Suprapubic skin (tissue), 4 donors: ENCODE measurements at regions not wholly inside any gene's neighbourhood (a gene's known extent, or its start where the extent isn't known, plus 50 kb on each side); places are given as distances from the start of the nearest gene placed in this dataset.

Experiments used
- DNase-seq, 2 donors: peaks; one replicate each; pipeline ENCODE4 v3.0.0-alpha.2; 2019; ENCODE audit warnings: low spot score in 2 of 2
- H3K27ac ChIP-seq: fragments of 200-600 bp; sonication (generic); one replicate; pipeline ENCODE4 v1.5.1; 2019
- H3K27me3 ChIP-seq: fragments of 200-600 bp; sonication (generic); one replicate; pipeline ENCODE4 v1.5.1; 2019
- H3K36me3 ChIP-seq: fragments of 200-600 bp; sonication (generic); one replicate; pipeline ENCODE4 v1.5.1; 2019
- H3K4me1 ChIP-seq: fragments of 200-600 bp; sonication (generic); one replicate; pipeline ENCODE4 v1.5.1; 2019
- H3K4me3 ChIP-seq: fragments of 200-600 bp; sonication (generic); one replicate; pipeline ENCODE4 v1.5.1; 2019; ENCODE audit warnings: mild to moderate bottlenecking
- H3K9me3 ChIP-seq: fragments of 200-600 bp; sonication (generic); one replicate; pipeline ENCODE4 v1.5.1; 2019
- EP300 ChIP-seq: sonication (generic); formaldehyde crosslinking; IDR thresholded peaks from one replicate; pipeline ENCODE4 v1.6.1; 2017; ENCODE audit warnings: antibody characterized with exemption
- POLR2A ChIP-seq, 2 donors: fragments of 450-650 bp; IDR thresholded peaks; one replicate each; pipeline ENCODE4 v1.6.1; 2017; ENCODE audit warnings: antibody characterized with exemption in 2 of 2, mild to moderate bottlenecking in 2 of 2, moderate library complexity in 2 of 2
- POLR2AphosphoS5 ChIP-seq, 3 donors: sonication (generic); formaldehyde crosslinking; IDR thresholded peaks; one replicate each; pipeline ENCODE4 v1.6.1; 2017; ENCODE audit warnings: antibody characterized with exemption in 3 of 3
- WGBS: methylation state at CpG from one replicate; pipeline ENCODE4 v1.1.5; 2018; 5-methylcytosine and 5-hydroxymethylcytosine counted together
- TF ChIP-seq, protein P1 (sequence below), 2 donors: fragments of 200-600 bp in 1 of 2; fragments of 450-650 bp in 1 of 2; sonication (generic) in 1 of 2; IDR thresholded peaks; one replicate each; pipeline ENCODE4 v1.5.1; 2016 to 2019; ENCODE audit warnings: antibody characterized with exemption in 2 of 2, mild to moderate bottlenecking in 1 of 2, moderate library complexity in 1 of 2

DNA sequence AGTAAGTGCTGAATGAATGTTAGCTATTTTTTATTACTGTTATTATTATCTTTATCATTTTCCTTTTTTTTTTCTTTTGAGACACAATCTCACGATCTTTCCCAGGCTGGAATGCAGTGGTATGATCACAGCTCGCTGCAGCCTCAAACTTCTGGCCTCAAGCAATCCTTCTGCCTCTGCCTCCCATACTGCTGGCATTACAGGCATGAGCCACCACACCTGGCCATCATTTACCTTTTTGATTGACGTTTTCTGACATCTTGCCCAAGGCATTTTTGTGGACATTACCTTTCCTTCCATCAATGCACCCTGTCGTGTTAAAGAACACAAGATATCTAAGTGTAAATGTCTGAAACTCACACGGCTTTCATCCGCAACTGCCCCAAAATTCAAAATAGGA lies 138.2 kb downstream of the GAS1 start:
- 85% methylated on average over 6 of the region's 6 CpGs for WGBS
- Histone ChIP-seq H3K4me1 (no peaks in the 10 kb centered on the region), H3K27me3 (no peaks in the 10 kb centered on the region), H3K4me3 (no peak overlapping the region), H3K9me3 (no peaks in the 10 kb centered on the region), H3K36me3 (no peaks in the 10 kb centered on the region), H3K27ac (no peak overlapping the region)
- no peak for DNase-seq
- TF ChIP-seq EP300 (no peak), POLR2A (IDR thresholded peaks at IDR 0.05) (no peak), POLR2AphosphoS5 (IDR thresholded peaks at IDR 0.05) (no peak)
- TF ChIP-seq, protein P1, sequence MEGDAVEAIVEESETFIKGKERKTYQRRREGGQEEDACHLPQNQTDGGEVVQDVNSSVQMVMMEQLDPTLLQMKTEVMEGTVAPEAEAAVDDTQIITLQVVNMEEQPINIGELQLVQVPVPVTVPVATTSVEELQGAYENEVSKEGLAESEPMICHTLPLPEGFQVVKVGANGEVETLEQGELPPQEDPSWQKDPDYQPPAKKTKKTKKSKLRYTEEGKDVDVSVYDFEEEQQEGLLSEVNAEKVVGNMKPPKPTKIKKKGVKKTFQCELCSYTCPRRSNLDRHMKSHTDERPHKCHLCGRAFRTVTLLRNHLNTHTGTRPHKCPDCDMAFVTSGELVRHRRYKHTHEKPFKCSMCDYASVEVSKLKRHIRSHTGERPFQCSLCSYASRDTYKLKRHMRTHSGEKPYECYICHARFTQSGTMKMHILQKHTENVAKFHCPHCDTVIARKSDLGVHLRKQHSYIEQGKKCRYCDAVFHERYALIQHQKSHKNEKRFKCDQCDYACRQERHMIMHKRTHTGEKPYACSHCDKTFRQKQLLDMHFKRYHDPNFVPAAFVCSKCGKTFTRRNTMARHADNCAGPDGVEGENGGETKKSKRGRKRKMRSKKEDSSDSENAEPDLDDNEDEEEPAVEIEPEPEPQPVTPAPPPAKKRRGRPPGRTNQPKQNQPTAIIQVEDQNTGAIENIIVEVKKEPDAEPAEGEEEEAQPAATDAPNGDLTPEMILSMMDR (IDR thresholded peaks at IDR 0.05): no peak

DNA sequence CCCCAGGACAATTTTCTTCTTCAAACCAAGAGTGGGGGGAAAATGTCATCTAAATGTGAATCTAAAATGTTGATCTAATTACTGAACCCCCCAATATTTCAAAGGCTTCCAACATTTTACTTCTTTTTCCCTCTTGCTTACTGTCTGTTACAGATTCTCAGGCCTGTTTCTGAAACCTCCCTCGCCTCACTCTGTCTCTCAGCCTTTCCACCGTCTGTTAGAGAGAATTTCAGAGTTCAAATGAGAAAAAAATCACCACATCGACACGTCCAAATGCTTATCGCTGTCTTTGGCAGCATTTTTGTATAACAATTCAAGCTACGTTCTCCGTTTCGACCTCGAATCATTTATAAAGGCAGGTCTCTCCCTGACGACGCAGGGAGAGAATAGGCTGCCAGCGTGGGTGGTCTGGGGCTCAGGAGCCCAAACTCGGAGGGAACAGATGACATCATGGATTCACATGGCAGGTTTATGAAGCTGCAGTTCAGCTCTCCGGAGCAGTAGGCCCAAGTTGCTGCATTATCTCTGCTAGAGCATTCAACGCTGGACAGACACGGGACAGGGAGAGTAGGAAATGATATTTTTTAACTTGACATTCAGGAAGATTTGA lies 139.8 kb downstream of the GAS1 start:
- 62% methylated on average over 16 of the region's 16 CpGs for WGBS
- no peak for TF ChIP-seq POLR2AphosphoS5 (IDR thresholded peaks at IDR 0.05)
- TF ChIP-seq EP300: no peak
- TF ChIP-seq POLR2A (IDR thresholded peaks at IDR 0.05): no peak
- TF ChIP-seq, protein P1 (IDR thresholded peaks at IDR 0.05): no peak
- H3K4me3 ChIP-seq: no peak overlapping the region
- no peaks in the 10 kb centered on the region for H3K4me1 ChIP-seq
- no peaks in the 10 kb centered on the region for H3K27me3 ChIP-seq
- no peaks in the 10 kb centered on the region for H3K9me3 ChIP-seq
- H3K36me3 ChIP-seq: no peaks in the 10 kb centered on the region
- no peak overlapping the region for H3K27ac ChIP-seq
- DNase-seq: no peak

DNA sequence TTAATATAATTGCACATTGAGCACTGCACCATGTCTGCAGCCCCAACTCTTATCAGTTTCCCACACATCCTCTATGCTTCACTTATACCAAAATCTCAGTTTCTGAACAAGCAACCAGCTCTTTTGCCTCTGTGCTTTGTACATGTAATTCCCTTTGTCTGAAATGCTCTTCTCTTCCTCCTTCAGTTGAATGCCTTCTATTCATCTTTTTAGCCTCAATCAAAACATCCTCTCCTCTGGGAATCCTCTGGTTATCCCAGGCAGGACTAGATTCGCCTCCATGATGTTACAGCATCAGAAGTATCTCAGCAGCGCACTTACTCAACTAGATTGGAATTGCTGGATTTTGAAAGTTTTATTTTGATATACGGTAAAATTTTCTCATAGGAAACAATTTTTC lies 143.3 kb downstream of the GAS1 start:
- H3K27ac ChIP-seq: no peak overlapping the region
- no peaks in the 10 kb centered on the region for H3K36me3 ChIP-seq
- TF ChIP-seq POLR2A (IDR thresholded peaks at IDR 0.05) (no peak), POLR2AphosphoS5 (IDR thresholded peaks at IDR 0.05) (no peak), EP300 (no peak)
- TF ChIP-seq, protein P1 (IDR thresholded peaks at IDR 0.05): no peak
- no peak for DNase-seq
- H3K4me3 ChIP-seq: no peak overlapping the region
- no peaks in the 10 kb centered on the region for H3K4me1 ChIP-seq
- H3K27me3 ChIP-seq: no peaks in the 10 kb centered on the region
- no peaks in the 10 kb centered on the region for H3K9me3 ChIP-seq
- WGBS: 90% methylated on average over 3 of the region's 3 CpGs

DNA sequence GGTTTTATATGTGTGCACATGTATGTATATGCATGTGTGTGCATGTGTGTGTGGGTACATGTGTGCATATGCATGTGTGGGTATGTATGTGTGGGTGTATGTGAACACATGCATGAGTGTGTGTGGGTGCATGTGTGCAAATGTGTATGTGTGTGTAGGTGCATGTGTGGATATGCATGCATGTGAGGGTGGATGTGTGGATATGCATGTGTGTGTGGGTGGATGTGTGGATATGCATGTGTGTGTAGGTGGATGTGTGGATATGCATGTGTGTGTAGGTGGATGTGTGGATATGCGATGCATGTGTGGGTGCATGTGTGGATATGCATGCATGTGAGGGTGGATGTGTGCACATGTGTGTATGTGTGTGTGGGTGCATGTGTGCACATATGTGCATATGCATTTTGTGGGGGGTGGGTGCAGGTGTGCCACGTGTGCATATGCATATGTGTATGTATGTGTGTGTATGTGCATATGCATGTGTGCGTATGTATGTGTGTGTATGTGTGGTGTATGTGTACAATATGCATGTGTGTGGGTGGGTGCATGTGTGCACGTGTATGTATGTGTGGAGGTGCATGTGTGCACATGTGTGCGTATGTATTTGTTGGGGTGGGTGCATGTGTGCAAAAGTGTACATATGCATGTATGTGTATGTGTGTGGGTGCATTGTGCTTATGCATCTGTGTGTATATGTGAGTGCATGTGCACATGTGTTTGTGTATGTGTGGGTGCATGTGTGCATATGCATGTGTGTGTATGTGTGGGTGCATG lies 144.2 kb downstream of the GAS1 start:
- H3K9me3 ChIP-seq: no peaks in the 10 kb centered on the region
- H3K36me3 ChIP-seq: no peaks in the 10 kb centered on the region
- no peak for TF ChIP-seq POLR2AphosphoS5 (IDR thresholded peaks at IDR 0.05)
- TF ChIP-seq EP300: no peak
- TF ChIP-seq POLR2A (IDR thresholded peaks at IDR 0.05): no peak
- TF ChIP-seq, protein P1 (IDR thresholded peaks at IDR 0.05): no peak
- 92% methylated on average over 5 of the region's 5 CpGs for WGBS
- H3K27ac ChIP-seq: no peak overlapping the region
- DNase-seq: no peak
- H3K27me3 ChIP-seq: no peaks in the 10 kb centered on the region
- no peaks in the 10 kb centered on the region for H3K4me1 ChIP-seq
- H3K4me3 ChIP-seq: no peak overlapping the region

DNA sequence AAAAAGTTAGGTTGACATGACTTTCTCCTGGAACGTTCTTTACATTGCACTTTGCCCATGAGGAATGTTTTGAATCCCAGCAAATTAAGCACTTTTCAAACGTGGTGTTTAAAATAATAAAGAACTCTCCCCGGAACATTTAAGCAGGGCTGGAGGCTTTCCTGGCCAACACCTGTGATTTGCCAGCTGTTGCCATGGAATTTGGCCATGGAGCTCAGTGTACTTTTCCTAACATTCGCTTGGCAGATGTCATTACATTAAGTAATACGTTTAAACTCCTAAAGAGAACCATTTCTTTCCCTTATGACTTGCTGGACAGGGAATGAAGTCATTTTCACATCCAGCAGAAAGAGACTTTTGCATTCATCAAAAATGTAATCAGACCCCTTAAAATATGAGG lies 146.1 kb downstream of the GAS1 start:
- peaks cover 4% of the 10 kb centered on the region for H3K4me1 ChIP-seq
- no peak overlapping the region for H3K27ac ChIP-seq
- H3K27me3 ChIP-seq: no peaks in the 10 kb centered on the region
- no peak for TF ChIP-seq EP300
- TF ChIP-seq POLR2AphosphoS5 (IDR thresholded peaks at IDR 0.05): no peak
- TF ChIP-seq POLR2A (IDR thresholded peaks at IDR 0.05): no peak
- TF ChIP-seq, protein P1 (IDR thresholded peaks at IDR 0.05): no peak
- no peak overlapping the region for H3K4me3 ChIP-seq
- no peaks in the 10 kb centered on the region for H3K9me3 ChIP-seq
- 40% methylated on average over 5 of the region's 5 CpGs for WGBS
- DNase-seq: no peak
- no peaks in the 10 kb centered on the region for H3K36me3 ChIP-seq
